Panc1 (cell line): ENCODE measurements at regions not wholly inside any gene's neighbourhood (a gene's known extent, or its start where the extent isn't known, plus 50 kb on each side); places are given as distances from the start of the nearest gene placed in this dataset.

ENCODE experiments used
- ATAC-seq: fragments of 200-7000 bp; cut with Tn5 transposase; 2 replicates; pipeline ENCODE4 v1.9.1; 2020; ENCODE audit warnings: mild to moderate bottlenecking, moderate library complexity
- BruUV-seq: library from RNA; stranded (reverse); fragments of 400-500 nt; replicated peaks from 2 replicates; lab custom pipeline; 2021; lab: Mats Ljungman, UMichigan
- CTCF ChIA-PET: fragments of 300-600 bp; sonication (Branson Sonifier 250); formaldehyde crosslinking; loops from one replicate; lab custom pipeline; 2022; ENCODE audit warnings: antibody characterized with exemption; lab: Charles Lee
- POLR2A ChIA-PET: fragments of 300-600 bp; sonication (Branson Sonifier 250); formaldehyde crosslinking; loops from one replicate; lab custom pipeline; 2022; ENCODE audit warnings: antibody characterized with exemption; lab: Charles Lee
- DNase-seq: peaks from one replicate; pipeline ENCODE4 v3.0.0-alpha.2; 2010; ENCODE audit warnings: low read depth, low spot score
- H3K27ac ChIP-seq: 2 replicates; pipeline ENCODE4 v1.5.1; 2011; ENCODE audit warnings: mild to moderate bottlenecking, low read length, inconsistent platforms
- H3K27me3 ChIP-seq: fragments of 200-500 bp; sonication (Bioruptor generic); 2 replicates; pipeline ENCODE4 v1.6.0; 2014; ENCODE audit warnings: low read length, inconsistent platforms; ENCODE audit not compliant: control insufficient read depth, insufficient read depth
- H3K36me3 ChIP-seq: fragments of 200-500 bp; sonication (Bioruptor generic); 2 replicates; pipeline ENCODE4 v1.5.1; 2014; ENCODE audit warnings: inconsistent platforms, mild to moderate bottlenecking, low read length, moderate library complexity; ENCODE audit not compliant: control insufficient read depth, insufficient read depth
- H3K4me1 ChIP-seq: 2 replicates; pipeline ENCODE4 v1.5.1; 2011; ENCODE audit warnings: inconsistent platforms, mild to moderate bottlenecking, low read length, moderate library complexity; ENCODE audit not compliant: control insufficient read depth, insufficient read depth
- H3K4me3 ChIP-seq, 2 experiments: 2 replicates each; pipeline ENCODE4 v1.5.1; 2011 to 2012; ENCODE audit warnings: low read depth in 2 of 2, low read length in 2 of 2, mild to moderate bottlenecking in 2 of 2, inconsistent platforms in 1 of 2, moderate library complexity in 1 of 2
- H3K9me3 ChIP-seq: fragments of 200-500 bp; sonication (Bioruptor generic); 2 replicates; pipeline ENCODE4 v1.5.1; 2014; ENCODE audit warnings: low read depth, mild to moderate bottlenecking, inconsistent platforms, low read length, moderate library complexity; ENCODE audit not compliant: control insufficient read depth, insufficient read depth
- CTCF ChIP-seq: fragments of 450-650 bp; IDR thresholded peaks from 2 replicates; pipeline ENCODE4 v1.5.1; 2017; ENCODE audit warnings: mild to moderate bottlenecking
- POLR2AphosphoS5 ChIP-seq: IDR thresholded peaks from 2 replicates; pipeline ENCODE4 v1.6.1; 2012; ENCODE audit warnings: mild to moderate bottlenecking, low read depth, low read length, moderate library complexity
- REST ChIP-seq, 2 experiments: IDR thresholded peaks; 2 replicates each; pipeline ENCODE4 v1.6.1; 2011 to 2012; ENCODE audit warnings: low read depth in 2 of 2, control low read depth in 1 of 2, low read length in 1 of 2, mild to moderate bottlenecking in 1 of 2, moderate library complexity in 1 of 2; ENCODE audit not compliant: insufficient read depth in 1 of 2
- SIN3A ChIP-seq: IDR thresholded peaks from 2 replicates; pipeline ENCODE4 v1.6.1; 2012; ENCODE audit warnings: low read depth, mild to moderate bottlenecking, low read length, moderate library complexity, borderline replicate concordance; ENCODE audit not compliant: insufficient read depth
- TCF7L2 ChIP-seq: IDR thresholded peaks from 2 replicates; pipeline ENCODE4 v1.6.1; 2011; ENCODE audit warnings: mild to moderate bottlenecking, low read depth, low read length, inconsistent platforms
- in situ Hi-C: cut with HindIII; loops from 2 replicates; pipeline ENCODE4 v1.10.0; 2016; ENCODE audit warnings: low sequenced_read_pairs, low pct_unique_long_range_greater_than_20kb
- intact Hi-C: fragments of 100-400 bp; cut with micrococcal nuclease; formaldehyde crosslinking; loops from one replicate; pipeline ENCODE4 v1.10.0; 2022; ENCODE audit not compliant: unreplicated experiment

GRCh38 chr6:25054469-25054868 is 118.7 kb upstream of the RIPOR2 start:
- DNase-seq = no peak
- BruUV-seq = no TSS peak
- intact Hi-C loops (no loop called here), in situ Hi-C loops (no loop called here)
- Histone ChIP-seq H3K27me3 (no peaks in the 10 kb centered on the region), H3K36me3 (no peaks in the 10 kb centered on the region), H3K4me3 (no peak overlapping the region), H3K27ac (no peak overlapping the region), H3K9me3 (no peaks in the 10 kb centered on the region), H3K4me1 (no peaks in the 10 kb centered on the region)
- TF ChIP-seq TCF7L2 (no peak), REST (IDR thresholded peaks at IDR 0.05; ENCODE audit: insufficient read depth in 1 of 2, low read depth in 2 of 2, low read length in 1 of 2) (no peak), CTCF (no peak), POLR2AphosphoS5 (no peak), SIN3A (no peak)
- ChIA-PET POLR2A (no interaction called here), CTCF (no interaction called here)
- ATAC-seq = no peak

- intact Hi-C loops = no loop called here
- Histone ChIP-seq H3K27ac (no peak overlapping the region), H3K9me3 (no peaks in the 10 kb centered on the region), H3K4me1 (no peaks in the 10 kb centered on the region), H3K36me3 (no peaks in the 10 kb centered on the region), H3K27me3 (no peaks in the 10 kb centered on the region), H3K4me3 (no peak overlapping the region)
- DNase-seq (no peak), ATAC-seq (no peak)
- ChIA-PET POLR2A (no interaction called here), CTCF (no interaction called here)
- TF ChIP-seq POLR2AphosphoS5 = no peak
- no peak for TF ChIP-seq REST (IDR thresholded peaks at IDR 0.05; ENCODE audit: insufficient read depth in 1 of 2, low read depth in 2 of 2, low read length in 1 of 2)
- no peak for TF ChIP-seq SIN3A
- TF ChIP-seq TCF7L2 = no peak
- no peak for TF ChIP-seq CTCF
- BruUV-seq = no TSS peak
- in situ Hi-C loops = no loop called here
These were observed 120.4 kb upstream of the RIPOR2 start for GRCh38 chr6:25056130-25056529.
